HEK293 (cell line): ENCODE measurements at regions not wholly inside any gene's neighbourhood (a gene's known extent, or its start where the extent isn't known, plus 50 kb on each side); places are given as distances from the start of the nearest gene placed in this dataset.

Experiments
- ZBTB20 ChIP-seq: fragments of 450-650 bp; formaldehyde crosslinking; IDR thresholded peaks from 2 replicates; pipeline ENCODE4 v1.5.1; 2016; ENCODE audit warnings: missing biosample characterization, missing genetic modification characterization
- ZNF23 ChIP-seq: fragments of 450-650 bp; formaldehyde crosslinking; IDR thresholded peaks from 2 replicates; pipeline ENCODE4 v1.5.1; 2016; ENCODE audit warnings: missing biosample characterization, missing genetic modification characterization, borderline replicate concordance
- ZNF24 ChIP-seq: fragments of 450-650 bp; formaldehyde crosslinking; IDR thresholded peaks from 2 replicates; pipeline ENCODE4 v1.5.1; 2016; ENCODE audit warnings: missing biosample characterization, missing genetic modification characterization
- ZNF560 ChIP-seq: fragments of 450-650 bp; formaldehyde crosslinking; IDR thresholded peaks from 2 replicates; pipeline ENCODE4 v1.5.1; 2017; ENCODE audit warnings: missing biosample characterization, missing genetic modification characterization, borderline replicate concordance
- ZNF768 ChIP-seq: fragments of 450-650 bp; formaldehyde crosslinking; IDR thresholded peaks from 2 replicates; pipeline ENCODE4 v1.5.1; 2018; ENCODE audit warnings: missing biosample characterization, mild to moderate bottlenecking, missing genetic modification characterization
- ZNF785 ChIP-seq: fragments of 450-650 bp; formaldehyde crosslinking; IDR thresholded peaks from 2 replicates; pipeline ENCODE4 v1.5.1; 2016; ENCODE audit warnings: missing biosample characterization, missing genetic modification characterization
- TF ChIP-seq, protein P1 (sequence below): fragments of 450-650 bp; formaldehyde crosslinking; IDR thresholded peaks from 2 replicates; pipeline ENCODE4 v1.5.1; 2016; ENCODE audit warnings: missing biosample characterization, missing genetic modification characterization

DNA sequence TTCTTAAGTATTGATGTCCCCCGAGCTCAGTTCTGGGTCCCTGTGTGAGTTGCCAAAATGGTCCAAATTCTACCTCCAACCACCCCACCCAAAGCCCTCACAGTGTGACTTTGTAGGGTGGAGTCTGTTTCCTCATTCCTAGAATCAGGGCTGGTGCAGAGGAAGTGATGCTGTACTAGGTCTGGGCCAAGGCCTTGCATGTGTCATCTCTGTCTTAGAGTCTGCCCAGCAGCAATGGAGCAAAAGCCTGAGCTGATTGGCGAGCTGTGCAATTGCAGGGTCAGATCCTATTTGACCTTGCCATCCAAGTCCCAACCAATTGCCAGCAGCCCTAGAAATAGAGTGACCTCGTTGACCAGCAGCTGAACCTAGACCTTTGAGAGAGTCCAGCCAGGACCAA, 97.0 kb upstream of the ANKRD10 start:
- no peak for TF ChIP-seq ZBTB20 (tag by site-specific recombination)
- no peak for TF ChIP-seq ZNF768
- TF ChIP-seq ZNF24: no peak
- TF ChIP-seq, protein P1, sequence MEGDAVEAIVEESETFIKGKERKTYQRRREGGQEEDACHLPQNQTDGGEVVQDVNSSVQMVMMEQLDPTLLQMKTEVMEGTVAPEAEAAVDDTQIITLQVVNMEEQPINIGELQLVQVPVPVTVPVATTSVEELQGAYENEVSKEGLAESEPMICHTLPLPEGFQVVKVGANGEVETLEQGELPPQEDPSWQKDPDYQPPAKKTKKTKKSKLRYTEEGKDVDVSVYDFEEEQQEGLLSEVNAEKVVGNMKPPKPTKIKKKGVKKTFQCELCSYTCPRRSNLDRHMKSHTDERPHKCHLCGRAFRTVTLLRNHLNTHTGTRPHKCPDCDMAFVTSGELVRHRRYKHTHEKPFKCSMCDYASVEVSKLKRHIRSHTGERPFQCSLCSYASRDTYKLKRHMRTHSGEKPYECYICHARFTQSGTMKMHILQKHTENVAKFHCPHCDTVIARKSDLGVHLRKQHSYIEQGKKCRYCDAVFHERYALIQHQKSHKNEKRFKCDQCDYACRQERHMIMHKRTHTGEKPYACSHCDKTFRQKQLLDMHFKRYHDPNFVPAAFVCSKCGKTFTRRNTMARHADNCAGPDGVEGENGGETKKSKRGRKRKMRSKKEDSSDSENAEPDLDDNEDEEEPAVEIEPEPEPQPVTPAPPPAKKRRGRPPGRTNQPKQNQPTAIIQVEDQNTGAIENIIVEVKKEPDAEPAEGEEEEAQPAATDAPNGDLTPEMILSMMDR (tag by site-specific recombination): no peak
- TF ChIP-seq ZNF785 (tag by site-specific recombination): no peak
- TF ChIP-seq ZNF560 (tag by site-specific recombination): no peak
- TF ChIP-seq ZNF23 (tag by site-specific recombination): no peak
